ENCODE measurements at regions not wholly inside any gene's neighbourhood (a gene's known extent, or its start where the extent isn't known, plus 50 kb on each side); places are given as distances from the start of the nearest gene placed in this dataset.

DNA sequence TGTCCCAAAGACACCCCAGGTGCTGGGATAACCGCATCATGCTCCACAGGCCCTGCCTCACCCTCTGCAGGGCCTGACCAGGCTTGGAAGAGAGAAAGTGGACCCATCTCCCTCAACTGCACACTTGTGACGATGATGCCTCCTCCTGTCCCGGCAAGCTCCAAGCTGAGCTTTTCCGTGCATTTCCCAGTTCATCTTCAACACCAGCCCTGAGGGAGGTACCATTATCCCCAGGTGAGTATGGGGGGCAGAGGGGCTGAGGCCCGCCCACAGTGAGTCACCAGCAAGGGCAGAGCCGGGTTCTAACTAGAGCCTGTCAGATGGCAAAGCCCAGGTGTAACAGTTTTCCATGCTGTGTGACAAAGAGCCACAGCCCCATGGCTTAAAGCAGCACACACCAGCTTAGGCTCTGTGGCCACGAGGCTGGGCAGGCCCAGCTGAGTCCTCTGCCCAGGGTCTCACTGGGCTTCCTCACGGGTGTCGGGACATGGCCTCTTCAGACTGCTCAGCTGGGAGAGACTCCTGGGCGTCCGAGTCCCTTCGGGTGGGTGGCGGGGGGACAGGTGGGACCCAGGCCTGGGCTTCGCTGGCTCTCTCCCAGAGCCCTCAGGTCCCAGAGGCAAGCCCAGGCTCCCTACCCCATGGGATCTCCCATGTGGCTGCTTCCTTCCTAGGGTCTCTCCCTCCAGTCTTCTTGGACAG lies 108.4 kb upstream of the OTOS start:
- TF ChIP-seq CTCF (IDR thresholded peaks at IDR 0.05; ENCODE audit: extremely low read depth, missing control alignments), result no peak
- no peak for DNase-seq (ENCODE audit: low spot score)

DNA sequence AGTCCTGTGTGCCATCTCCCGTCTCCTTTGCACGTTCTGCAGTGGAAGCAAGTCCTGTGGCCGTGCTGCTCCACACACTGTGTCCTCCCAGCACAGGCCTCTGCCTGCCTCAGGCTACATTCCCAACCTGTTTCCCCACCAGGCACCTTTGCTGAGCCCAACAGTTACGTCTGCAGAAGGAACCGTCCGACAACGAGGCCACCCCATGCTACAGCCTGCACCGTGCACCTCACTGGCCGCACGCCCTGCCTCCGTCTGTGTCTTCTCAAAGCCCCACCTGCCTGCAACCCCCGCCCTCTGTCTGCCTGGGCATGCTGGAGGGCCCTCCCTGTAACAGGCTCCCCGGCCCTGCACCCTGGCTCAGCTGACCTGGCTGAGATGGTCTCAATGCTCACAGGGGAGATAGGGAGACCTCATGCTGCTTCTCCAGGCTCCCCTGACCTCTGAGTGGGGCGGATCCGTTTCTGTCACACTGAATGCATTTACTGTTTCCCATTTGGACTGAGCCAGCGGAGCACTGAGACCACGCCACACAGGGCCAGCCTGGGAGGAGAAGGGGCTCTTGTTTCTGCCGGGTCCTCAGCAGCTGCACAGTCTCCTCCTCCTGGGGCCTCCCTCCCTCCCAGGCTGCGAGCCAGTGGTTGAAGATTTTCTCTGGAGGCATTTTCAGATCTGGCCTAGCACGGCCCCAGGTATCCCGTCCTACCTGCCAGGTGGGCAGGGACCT lies 109.1 kb upstream of the OTOS start:
- TF ChIP-seq CTCF (IDR thresholded peaks at IDR 0.05; ENCODE audit: extremely low read depth, missing control alignments), result no peak
- no peak for DNase-seq (ENCODE audit: low spot score)

DNA sequence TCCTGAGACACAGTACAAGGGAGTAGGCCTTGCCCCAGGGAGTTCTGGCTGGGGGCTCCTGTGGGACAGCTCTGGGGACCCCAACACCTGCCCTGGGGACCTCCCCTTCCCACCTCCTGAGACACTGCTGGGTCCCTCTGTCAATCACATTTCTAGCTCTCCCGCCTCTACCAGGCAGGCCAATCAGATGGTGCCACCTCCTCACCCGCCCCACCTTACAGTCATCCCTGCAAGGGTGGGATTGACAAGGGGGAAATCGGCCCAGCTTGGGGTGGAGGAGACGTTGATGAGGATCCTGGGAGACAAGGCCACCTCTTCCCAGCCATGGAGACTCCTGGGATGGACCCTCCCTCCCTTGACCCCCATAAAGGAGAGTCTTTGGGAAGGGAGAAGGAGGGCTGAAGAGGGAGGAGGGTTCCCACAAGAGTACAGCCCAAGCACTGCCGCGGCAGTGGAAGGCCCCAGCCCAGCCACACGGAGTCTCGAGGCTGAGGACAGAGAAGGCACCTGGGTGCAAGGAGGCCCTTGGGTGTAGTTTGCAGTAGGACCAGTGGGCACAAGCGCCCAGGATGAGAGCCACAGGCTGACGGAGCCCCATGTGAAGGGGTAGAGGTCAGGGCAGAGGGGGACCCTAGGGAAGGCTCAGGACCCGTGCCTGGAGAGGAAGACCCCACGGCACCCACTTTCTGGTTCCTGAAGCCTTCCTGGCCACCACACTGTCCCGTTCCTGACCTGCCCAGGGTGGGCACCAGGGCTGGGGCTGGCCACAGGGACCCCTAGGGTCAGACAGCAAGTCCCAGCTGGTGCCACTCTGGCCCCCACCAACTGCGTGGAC lies 109.9 kb upstream of the OTOS start:
- DNase-seq (ENCODE audit: low spot score), result no peak
- TF ChIP-seq CTCF (IDR thresholded peaks at IDR 0.05; ENCODE audit: extremely low read depth, missing control alignments), result no peak

DNA sequence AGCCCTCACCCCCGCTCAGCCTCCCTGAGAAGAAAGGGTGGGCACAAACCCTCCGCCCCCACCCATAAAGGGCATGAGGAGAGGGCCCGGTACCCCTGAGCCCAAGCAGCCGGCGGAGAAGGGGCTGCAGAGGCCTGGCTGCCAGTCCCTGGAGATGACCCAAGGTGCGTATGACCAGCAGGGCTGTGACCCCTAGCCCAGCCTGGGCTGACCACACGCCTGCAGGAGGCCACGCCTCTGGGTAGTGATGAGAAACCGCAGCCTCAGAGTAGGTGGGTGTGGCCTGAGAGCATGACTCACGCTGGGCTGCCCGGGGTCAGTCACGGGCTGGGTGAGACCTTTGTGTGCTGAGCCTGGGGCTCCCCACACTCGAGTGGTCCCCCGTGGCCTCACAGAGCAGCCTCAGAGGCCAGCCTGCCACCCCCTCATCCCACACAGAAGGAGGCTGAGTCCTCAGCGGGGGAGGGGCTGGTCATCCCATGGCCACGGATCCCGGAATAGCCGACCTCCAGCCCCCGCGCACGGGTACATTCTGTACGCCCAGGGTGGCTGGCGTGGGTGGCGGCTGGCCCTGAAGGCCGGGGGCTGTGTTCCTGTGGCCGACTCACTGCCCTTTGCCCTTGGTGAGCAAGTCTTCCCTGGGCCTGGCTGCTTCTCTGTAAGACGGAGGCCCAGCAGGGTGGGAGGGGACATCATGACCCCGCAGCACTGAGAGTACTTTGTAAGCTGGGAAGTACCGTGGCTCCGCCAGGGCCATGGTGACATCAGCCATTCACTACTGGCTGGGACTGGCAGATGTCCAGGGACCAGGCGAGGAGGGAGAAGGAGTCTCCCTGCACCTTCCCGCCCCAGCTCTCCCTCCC lies 110.8 kb upstream of the OTOS start:
- no peak for DNase-seq (ENCODE audit: low spot score)
- TF ChIP-seq CTCF (IDR thresholded peaks at IDR 0.05; ENCODE audit: extremely low read depth, missing control alignments), result no peak

- no peak for DNase-seq (ENCODE audit: low spot score)
- TF ChIP-seq CTCF (IDR thresholded peaks at IDR 0.05; ENCODE audit: extremely low read depth, missing control alignments), result no peak
Measured at GRCh38 chr2:240251848-240252190, 111.4 kb upstream of the OTOS start.

- no peak for TF ChIP-seq CTCF (IDR thresholded peaks at IDR 0.05; ENCODE audit: extremely low read depth, missing control alignments)
- no peak for DNase-seq (ENCODE audit: low spot score)
Measured at GRCh38 chr2:240252191-240252871, 111.9 kb upstream of the OTOS start.
